Neural progenitor cell (in vitro differentiated cells): ENCODE measurements at regions not wholly inside any gene's neighbourhood (a gene's known extent, or its start where the extent isn't known, plus 50 kb on each side); places are given as distances from the start of the nearest gene placed in this dataset.

Experiments
- DNase-seq: peaks from one replicate; pipeline ENCODE4 v3.0.0-alpha.2; 2016; ENCODE audit warnings: low spot score
- H2AFZ ChIP-seq: fragments of 200-600 bp; sonication (generic); replicated peaks from 2 replicates; pipeline ENCODE4 v1.6.1; 2016; ENCODE audit warnings: antibody characterized with exemption
- H3F3A ChIP-seq: fragments of 200-600 bp; sonication (generic); 2 replicates; pipeline ENCODE4 v1.6.1; 2016; ENCODE audit warnings: antibody characterized with exemption, low read depth
- H3K27ac ChIP-seq: fragments of 200-600 bp; sonication (generic); 2 replicates; pipeline ENCODE4 v1.5.1; 2016; ENCODE audit warnings: mild to moderate bottlenecking
- H3K27me3 ChIP-seq: fragments of 200-600 bp; sonication (generic); 2 replicates; pipeline ENCODE4 v1.6.1; 2016; ENCODE audit warnings: mild to moderate bottlenecking, moderate library complexity
- H3K36me3 ChIP-seq: fragments of 200-600 bp; sonication (generic); 2 replicates; pipeline ENCODE4 v1.5.1; 2016
- H3K4me1 ChIP-seq: fragments of 200-600 bp; sonication (generic); 2 replicates; pipeline ENCODE4 v1.6.1; 2016; ENCODE audit warnings: mixed run types
- H3K4me2 ChIP-seq: fragments of 200-600 bp; sonication (generic); 2 replicates; pipeline ENCODE4 v1.6.1; 2016
- H3K4me3 ChIP-seq: fragments of 200-600 bp; sonication (generic); 2 replicates; pipeline ENCODE4 v1.5.1; 2016
- H3K79me2 ChIP-seq: fragments of 200-600 bp; sonication (generic); 2 replicates; pipeline ENCODE4 v1.6.1; 2016; ENCODE audit warnings: low read depth
- H3K9ac ChIP-seq: fragments of 200-600 bp; sonication (generic); 2 replicates; pipeline ENCODE4 v1.6.1; 2016
- H3K9me3 ChIP-seq: fragments of 200-600 bp; sonication (generic); 2 replicates; pipeline ENCODE4 v1.5.1; 2016; ENCODE audit warnings: low read depth
- H4K20me1 ChIP-seq: fragments of 200-600 bp; sonication (generic); 2 replicates; pipeline ENCODE4 v1.6.1; 2016; ENCODE audit warnings: low read depth
- H3K27ac Mint-ChIP-seq: 3 replicates; pipeline ENCODE4 v1.8.0; 2021; ENCODE audit warnings: mixed read lengths
- H3K27me3 Mint-ChIP-seq: 2 replicates; pipeline ENCODE4 v1.8.0; 2022; ENCODE audit warnings: low read depth, mild to moderate bottlenecking, inconsistent platforms, moderate library complexity, mixed read lengths; ENCODE audit not compliant: insufficient read depth
- H3K36me3 Mint-ChIP-seq: 3 replicates; pipeline ENCODE4 v1.8.0; 2021; ENCODE audit warnings: mixed read lengths
- H3K4me1 Mint-ChIP-seq: 3 replicates; pipeline ENCODE4 v1.8.0; 2021; ENCODE audit warnings: mixed read lengths
- H3K4me3 Mint-ChIP-seq: 3 replicates; pipeline ENCODE4 v1.8.0; 2021; ENCODE audit warnings: mild to moderate bottlenecking, moderate library complexity, mixed read lengths
- H3K9me3 Mint-ChIP-seq: 3 replicates; pipeline ENCODE4 v1.8.0; 2020; ENCODE audit warnings: mixed read lengths
- CTCF ChIP-seq: fragments of 200-600 bp; sonication (generic); IDR thresholded peaks from 2 replicates; pipeline ENCODE4 v1.5.1; 2017; ENCODE audit warnings: antibody characterized with exemption, mild to moderate bottlenecking
- EZH2 ChIP-seq: fragments of 200-600 bp; sonication (generic); IDR thresholded peaks from 2 replicates; pipeline ENCODE4 v1.6.1; 2017; ENCODE audit warnings: antibody characterized with exemption, mild to moderate bottlenecking, moderate library complexity
- EZH2phosphoT487 ChIP-seq: fragments of 200-600 bp; sonication (generic); IDR thresholded peaks from 2 replicates; pipeline ENCODE4 v1.6.1; 2017; ENCODE audit warnings: antibody characterized with exemption

DNA sequence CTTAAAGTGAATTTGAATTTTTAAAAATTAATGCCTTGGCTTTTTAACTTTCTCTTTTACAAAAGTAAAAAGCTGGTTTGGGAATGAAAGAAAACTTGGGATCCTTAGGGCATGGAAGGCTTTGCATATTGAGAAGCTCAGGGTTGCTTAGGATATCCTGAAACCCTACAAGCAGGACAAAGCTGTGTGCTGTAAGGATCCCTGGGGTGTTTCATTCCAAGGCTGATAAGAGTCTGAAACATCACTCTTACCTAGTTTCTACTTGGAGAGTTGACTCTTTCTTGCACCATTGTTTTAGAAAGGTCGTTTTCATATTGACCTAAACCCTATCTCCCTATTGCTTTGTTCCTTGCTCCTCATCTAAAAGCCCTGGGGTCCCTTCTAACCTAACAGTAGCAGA, 325.9 kb upstream of the NT5C1B start:
- peak; percentile 4 for DNase-seq
- H3K9me3 Mint-ChIP-seq: no peaks in the 10 kb centered on the region
- Histone ChIP-seq H3K4me1 (no peaks in the 10 kb centered on the region), H3K27ac (no peak overlapping the region), H3K27me3 (no peaks in the 10 kb centered on the region), H4K20me1 (no peaks in the 10 kb centered on the region), H3K4me2 (peak overlapping the region; percentile 27), H3K36me3 (no peaks in the 10 kb centered on the region), H3K79me2 (no peaks in the 10 kb centered on the region), H3K4me3 (no peak overlapping the region), H3F3A (peaks cover 6% of the 10 kb centered on the region), H2AFZ (no peak overlapping the region), H3K9ac (no peak overlapping the region), H3K9me3 (no peaks in the 10 kb centered on the region)
- H3K36me3 Mint-ChIP-seq: no peaks in the 10 kb centered on the region
- no peak overlapping the region for H3K27ac Mint-ChIP-seq
- TF ChIP-seq EZH2 (no peak), CTCF (no peak), EZH2phosphoT487 (no peak)
- no peaks in the 10 kb centered on the region for H3K27me3 Mint-ChIP-seq
- no peak overlapping the region for H3K4me3 Mint-ChIP-seq
- H3K4me1 Mint-ChIP-seq: peaks cover 8% of the 10 kb centered on the region

- no peaks in the 10 kb centered on the region for H3K36me3 ChIP-seq
- H3K36me3 Mint-ChIP-seq: no peaks in the 10 kb centered on the region
Measured at GRCh38 chr2:18913512-18913911, 324.1 kb upstream of the NT5C1B start.

GRCh38 chr2:18912225-18912888, 323.0 kb upstream of the NT5C1B start:
- TF ChIP-seq EZH2: no peak
- no peak for TF ChIP-seq CTCF
- no peak for TF ChIP-seq EZH2phosphoT487
- DNase-seq: no peak
- no peaks in the 10 kb centered on the region for H3K79me2 ChIP-seq
- H2AFZ ChIP-seq: no peak overlapping the region
- H3K9me3 Mint-ChIP-seq: no peaks in the 10 kb centered on the region
- H3K4me3 Mint-ChIP-seq: no peak overlapping the region
- H3F3A ChIP-seq: peaks cover 6% of the 10 kb centered on the region
- H3K27me3 Mint-ChIP-seq: no peaks in the 10 kb centered on the region
- H3K4me1 Mint-ChIP-seq: peaks cover 8% of the 10 kb centered on the region
- H3K27ac ChIP-seq: no peak overlapping the region
- H3K4me3 ChIP-seq: no peak overlapping the region
- no peaks in the 10 kb centered on the region for H3K27me3 ChIP-seq
- H3K4me2 ChIP-seq: no peak overlapping the region
- H3K27ac Mint-ChIP-seq: no peak overlapping the region
- H3K36me3 ChIP-seq: no peaks in the 10 kb centered on the region
- H4K20me1 ChIP-seq: no peaks in the 10 kb centered on the region
- no peaks in the 10 kb centered on the region for H3K9me3 ChIP-seq
- no peak overlapping the region for H3K9ac ChIP-seq
- no peaks in the 10 kb centered on the region for H3K36me3 Mint-ChIP-seq
- no peaks in the 10 kb centered on the region for H3K4me1 ChIP-seq

More at GRCh38 chr2:18913512-18913911, 324.1 kb upstream of the NT5C1B start:
- H3K9me3 Mint-ChIP-seq: no peaks in the 10 kb centered on the region
- H3F3A ChIP-seq: peaks cover 6% of the 10 kb centered on the region
- no peaks in the 10 kb centered on the region for H3K4me1 ChIP-seq
- no peaks in the 10 kb centered on the region for H3K9me3 ChIP-seq
- H3K4me3 Mint-ChIP-seq: no peak overlapping the region
- no peak overlapping the region for H3K9ac ChIP-seq
- no peak overlapping the region for H3K4me2 ChIP-seq
- no peaks in the 10 kb centered on the region for H3K27me3 Mint-ChIP-seq
- H3K4me3 ChIP-seq: no peak overlapping the region
- no peak for TF ChIP-seq EZH2phosphoT487
- TF ChIP-seq CTCF: no peak
- TF ChIP-seq EZH2: no peak
- no peaks in the 10 kb centered on the region for H3K27me3 ChIP-seq
- no peaks in the 10 kb centered on the region for H4K20me1 ChIP-seq
- H2AFZ ChIP-seq: no peak overlapping the region
- H3K27ac ChIP-seq: no peak overlapping the region
- H3K79me2 ChIP-seq: no peaks in the 10 kb centered on the region
- DNase-seq: no peak
- H3K4me1 Mint-ChIP-seq: peaks cover 8% of the 10 kb centered on the region
- no peak overlapping the region for H3K27ac Mint-ChIP-seq
